Lower leg skin (tissue), 3 donors: ENCODE measurements at regions not wholly inside any gene's neighbourhood (a gene's known extent, or its start where the extent isn't known, plus 50 kb on each side); places are given as distances from the start of the nearest gene placed in this dataset.

ENCODE experiments used
- CTCF ChIP-seq, 3 donors: fragments of 450-650 bp; IDR thresholded peaks; one replicate each; pipeline ENCODE4 v1.5.1; 2016; ENCODE audit warnings: antibody characterized with exemption in 3 of 3, mild to moderate bottlenecking in 3 of 3, moderate library complexity in 2 of 3
- POLR2A ChIP-seq, 2 donors: fragments of 450-650 bp; IDR thresholded peaks; one replicate each; pipeline ENCODE4 v1.6.1; 2016 to 2017; ENCODE audit warnings: antibody characterized with exemption in 2 of 2, mild to moderate bottlenecking in 1 of 2, moderate library complexity in 1 of 2

GRCh38 chr2:186201371-186201770 lies 284.7 kb upstream of the ZC3H15 start:
- TF ChIP-seq POLR2A (IDR thresholded peaks at IDR 0.05), result no peak
- no peak for TF ChIP-seq CTCF (IDR thresholded peaks at IDR 0.05)
